GM12878 (cell line): ENCODE measurements at regions not wholly inside any gene's neighbourhood (a gene's known extent, or its start where the extent isn't known, plus 50 kb on each side); places are given as distances from the start of the nearest gene placed in this dataset.

Experiments used
- ATAC-seq: fragments of 200-7000 bp; cut with Tn5 transposase; 3 replicates; pipeline ENCODE4 v1.9.1; 2020; ENCODE audit warnings: mild to moderate bottlenecking, moderate library complexity
- BruUV-seq: library from RNA; stranded (reverse); fragments of 400-500 nt; replicated peaks from 2 replicates; lab custom pipeline; 2021; lab: Mats Ljungman, UMichigan
- CTCF ChIA-PET: fragments of 300-600 bp; sonication (Branson Sonifier 250); formaldehyde crosslinking; extraction: SDS; loops from one replicate; lab custom pipeline; 2021; ENCODE audit warnings: inconsistent platforms; lab: Yijun Ruan, JAX
- POLR2A ChIA-PET: fragments of 350-600 bp; formaldehyde crosslinking; extraction: SDS; loops from one replicate; lab custom pipeline; 2021; ENCODE audit warnings: inconsistent platforms; lab: Charles Lee
- RAD21 ChIA-PET: fragments of 300-600 bp; sonication (Branson Sonifier 250); formaldehyde crosslinking; loops from one replicate; lab custom pipeline; 2023; ENCODE audit warnings: antibody characterized with exemption; ENCODE audit not compliant: unreplicated experiment; lab: Charles Lee
- SMC1A ChIA-PET: fragments of 300-600 bp; sonication (Branson Sonifier 250); formaldehyde crosslinking; loops from one replicate; lab custom pipeline; 2023; ENCODE audit not compliant: unreplicated experiment, uncharacterized antibody; lab: Charles Lee
- DNase-seq: peaks from one replicate; pipeline ENCODE4 v3.0.0-alpha.2; 2011; ENCODE audit warnings: low read depth, low spot score
- FAIRE-seq: peaks from 3 replicates; lab custom pipeline; 2011; peaks lifted over from hg19 to GRCh38; lab: Jason Lieb, UNC
- H2AFZ ChIP-seq: 2 replicates; pipeline ENCODE4 v1.6.0; 2011; ENCODE audit warnings: low read depth, low read length, control low read depth; ENCODE audit not compliant: control insufficient read depth
- H3K27ac ChIP-seq: 2 replicates; pipeline ENCODE4 v1.5.1; 2011; ENCODE audit warnings: control low read depth; ENCODE audit not compliant: control insufficient read depth, insufficient read depth
- H3K27me3 ChIP-seq, 2 experiments: replicated peaks in 1 of 2; 2 replicates each; pipeline versions ENCODE4 v1.6.0 to v1.6.1; 2011; ENCODE audit warnings: low read length in 1 of 2; ENCODE audit not compliant: control insufficient read depth in 2 of 2, insufficient read depth in 2 of 2
- H3K36me3 ChIP-seq, 2 experiments: 2 replicates each; pipeline ENCODE4 v1.5.1; 2011; ENCODE audit warnings: low read length in 1 of 2; ENCODE audit not compliant: control insufficient read depth in 2 of 2, insufficient read depth in 2 of 2
- H3K4me1 ChIP-seq: 2 replicates; pipeline ENCODE4 v1.6.1; 2011; ENCODE audit warnings: mild to moderate bottlenecking, low read length, moderate library complexity, mixed read lengths; ENCODE audit not compliant: control insufficient read depth, insufficient read depth
- H3K4me2 ChIP-seq: 2 replicates; pipeline ENCODE4 v1.6.0; 2011; ENCODE audit warnings: control low read depth; ENCODE audit not compliant: control insufficient read depth, insufficient read depth
- H3K4me3 ChIP-seq: fragments of 200-600 bp; sonication (generic); 2 replicates; pipeline ENCODE4 v1.5.1; 2016
- H3K79me2 ChIP-seq: 2 replicates; pipeline ENCODE4 v1.6.0; 2011; ENCODE audit warnings: low read length; ENCODE audit not compliant: control insufficient read depth, insufficient read depth
- H3K9ac ChIP-seq: 2 replicates; pipeline ENCODE4 v1.8.0; 2011; ENCODE audit warnings: low read length, control low read depth, mixed read lengths; ENCODE audit not compliant: control insufficient read depth, insufficient read depth
- H3K9me3 ChIP-seq: replicated peaks from 3 replicates; pipeline ENCODE4 v1.5.1; 2011; ENCODE audit warnings: mild to moderate bottlenecking, low read length; ENCODE audit not compliant: control insufficient read depth, insufficient read depth
- H4K20me1 ChIP-seq: 2 replicates; pipeline ENCODE4 v1.6.0; 2011; ENCODE audit not compliant: control insufficient read depth, insufficient read depth
- ATF7 ChIP-seq: fragments of 450-650 bp; IDR thresholded peaks from 2 replicates; pipeline ENCODE4 v1.6.1; 2016; ENCODE audit warnings: low read depth, mild to moderate bottlenecking
- CREB1 ChIP-seq: IDR thresholded peaks from 2 replicates; pipeline ENCODE4 v1.6.1; 2012; ENCODE audit warnings: low read depth, mild to moderate bottlenecking, inconsistent platforms
- EED ChIP-seq: sonication (generic); IDR thresholded peaks from 2 replicates; pipeline ENCODE4 v1.6.1; 2016; ENCODE audit warnings: antibody characterized with exemption, low read depth
- EGR1 ChIP-seq, 2 experiments: IDR thresholded peaks; 1 replicate in 1 of 2; 2 replicates in 1 of 2; pipeline ENCODE4 v1.6.1; 2011 to 2012; ENCODE audit warnings: low read depth in 2 of 2, low read length in 2 of 2, borderline replicate concordance in 1 of 2, mild to moderate bottlenecking in 1 of 2, moderate library complexity in 1 of 2
- EZH2 ChIP-seq: IDR thresholded peaks from 2 replicates; pipeline ENCODE4 v1.6.1; 2012; ENCODE audit warnings: low read depth, mild to moderate bottlenecking, control low read depth, inconsistent platforms, low read length, borderline replicate concordance; ENCODE audit not compliant: control insufficient read depth
- FOS ChIP-seq: IDR thresholded peaks from 3 replicates; pipeline ENCODE4 v1.6.1; 2011; ENCODE audit warnings: borderline replicate concordance; ENCODE audit not compliant: insufficient read length; ENCODE audit errors: extremely low read depth
- GABPA ChIP-seq: IDR thresholded peaks from 2 replicates; pipeline ENCODE4 v1.6.1; 2014; ENCODE audit warnings: antibody characterized with exemption, low read depth, mild to moderate bottlenecking, inconsistent platforms
- KAT2A ChIP-seq: conservative IDR thresholded peaks from 2 replicates; pipeline ENCODE4 v1.6.1; 2011; ENCODE audit warnings: low read depth, low read length; ENCODE audit not compliant: control insufficient read depth
- NRF1 ChIP-seq: conservative IDR thresholded peaks from 2 replicates; pipeline ENCODE4 v1.6.1; 2011; ENCODE audit warnings: mild to moderate bottlenecking, low read depth, low read length, improper control_type of control experiment
- PAX8 ChIP-seq: fragments of 450-650 bp; IDR thresholded peaks from 2 replicates; pipeline ENCODE4 v1.6.1; 2017; ENCODE audit warnings: mild to moderate bottlenecking, moderate library complexity
- POLR2AphosphoS5 ChIP-seq: IDR thresholded peaks from 2 replicates; pipeline ENCODE4 v1.6.1; 2011; ENCODE audit warnings: mild to moderate bottlenecking, low read length, inconsistent platforms
- RCOR1 ChIP-seq: conservative IDR thresholded peaks from 2 replicates; pipeline ENCODE4 v1.6.1; 2012; ENCODE audit warnings: low read depth, low read length, improper control_type of control experiment
- RELB ChIP-seq: fragments of 450-650 bp; IDR thresholded peaks from 2 replicates; pipeline ENCODE4 v1.6.1; 2017; ENCODE audit warnings: low read depth, mild to moderate bottlenecking, moderate library complexity
- SMC3 ChIP-seq: IDR thresholded peaks from 2 replicates; pipeline ENCODE4 v1.6.1; 2011; ENCODE audit warnings: low read length, improper control_type of control experiment, borderline replicate concordance
- WGBS: methylation state at CpG from one replicate; pipeline ENCODE4 v1.1.6; 2016; ENCODE audit warnings: low lambda C conversion rate; ENCODE audit not compliant: insufficient replicate concordance, insufficient coverage; ENCODE audit errors: missing lambda C conversion rate; 5-methylcytosine and 5-hydroxymethylcytosine counted together
- in situ Hi-C: fragments of 300-500 bp; cut with MboI; formaldehyde crosslinking; loops from 9 replicates; pipeline ENCODE4 v1.14.3; 2018; ENCODE audit warnings: mixed read lengths
- intact Hi-C: fragments of 100-400 bp; cut with micrococcal nuclease; formaldehyde crosslinking; loops from one replicate; pipeline ENCODE4 v1.14.2; 2022; ENCODE audit not compliant: unreplicated experiment
- TF ChIP-seq, protein P1 (sequence below): fragments of 450-650 bp; IDR thresholded peaks from 2 replicates; pipeline ENCODE4 v1.6.1; 2017; ENCODE audit warnings: mild to moderate bottlenecking, moderate library complexity
- TF ChIP-seq, protein P2 (sequence below): fragments of 450-650 bp; IDR thresholded peaks from 2 replicates; pipeline ENCODE4 v1.6.1; 2017; ENCODE audit warnings: mild to moderate bottlenecking

DNA sequence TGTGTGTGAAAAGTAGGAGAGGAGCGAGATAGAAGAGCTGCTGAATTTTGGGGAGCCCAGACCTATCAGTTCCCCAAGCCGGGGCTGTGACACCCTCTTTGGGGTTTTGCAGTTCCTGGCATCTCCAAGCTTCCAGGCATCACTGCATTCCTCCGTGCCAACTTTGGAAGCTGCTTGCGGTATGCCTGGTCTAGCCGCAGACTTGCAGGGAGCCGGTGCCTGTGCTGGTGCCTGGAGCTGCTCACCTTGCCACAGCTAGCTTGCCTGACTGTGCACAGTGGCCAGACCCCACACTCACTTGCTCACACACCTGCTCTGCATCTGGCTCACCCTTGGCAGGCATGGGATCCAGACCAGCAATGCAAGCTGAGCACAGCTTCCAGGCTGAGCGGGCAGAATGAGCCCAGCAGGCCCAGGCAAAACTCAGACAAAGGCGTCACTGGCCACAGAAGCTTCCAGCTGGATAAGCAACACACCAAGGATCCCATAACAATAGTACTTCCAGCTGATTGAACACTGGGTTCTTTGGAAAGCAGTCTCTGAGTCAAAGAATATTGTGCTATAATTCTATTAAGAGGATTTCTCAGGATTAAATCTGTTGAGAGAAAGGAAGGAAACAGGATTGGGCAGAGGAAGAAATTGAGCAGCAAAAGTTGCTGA lies 390.9 kb downstream of the TEX13C start:
- Histone ChIP-seq H3K36me3 (no peaks in the 10 kb centered on the region), H3K27me3 (no peaks in the 10 kb centered on the region), H4K20me1 (no peaks in the 10 kb centered on the region), H3K4me2 (no peak overlapping the region), H3K27ac (no peak overlapping the region), H3K9ac (no peak overlapping the region), H3K9me3 (no peaks in the 10 kb centered on the region), H2AFZ (no peak overlapping the region), H3K4me3 (no peak overlapping the region), H3K4me1 (no peaks in the 10 kb centered on the region), H3K79me2 (no peaks in the 10 kb centered on the region)
- ChIA-PET CTCF (no interaction called here), SMC1A (no interaction called here), RAD21 (no interaction called here), POLR2A (no interaction called here)
- DNase-seq = no peak
- BruUV-seq = no TSS peak
- ATAC-seq = no peak
- intact Hi-C loops = no loop called here
- in situ Hi-C loops = no loop called here
- WGBS = 24% methylated on average over 8 of the region's 8 CpGs
- no peak for FAIRE-seq
- TF ChIP-seq EGR1 (IDR thresholded peaks at IDR 0.05; ENCODE audit: borderline replicate concordance in 1 of 2, low read depth in 2 of 2, low read length in 2 of 2) = no peak
- no peak for TF ChIP-seq NRF1
- TF ChIP-seq RCOR1 = no peak
- TF ChIP-seq EZH2 = no peak
- TF ChIP-seq, protein P1, sequence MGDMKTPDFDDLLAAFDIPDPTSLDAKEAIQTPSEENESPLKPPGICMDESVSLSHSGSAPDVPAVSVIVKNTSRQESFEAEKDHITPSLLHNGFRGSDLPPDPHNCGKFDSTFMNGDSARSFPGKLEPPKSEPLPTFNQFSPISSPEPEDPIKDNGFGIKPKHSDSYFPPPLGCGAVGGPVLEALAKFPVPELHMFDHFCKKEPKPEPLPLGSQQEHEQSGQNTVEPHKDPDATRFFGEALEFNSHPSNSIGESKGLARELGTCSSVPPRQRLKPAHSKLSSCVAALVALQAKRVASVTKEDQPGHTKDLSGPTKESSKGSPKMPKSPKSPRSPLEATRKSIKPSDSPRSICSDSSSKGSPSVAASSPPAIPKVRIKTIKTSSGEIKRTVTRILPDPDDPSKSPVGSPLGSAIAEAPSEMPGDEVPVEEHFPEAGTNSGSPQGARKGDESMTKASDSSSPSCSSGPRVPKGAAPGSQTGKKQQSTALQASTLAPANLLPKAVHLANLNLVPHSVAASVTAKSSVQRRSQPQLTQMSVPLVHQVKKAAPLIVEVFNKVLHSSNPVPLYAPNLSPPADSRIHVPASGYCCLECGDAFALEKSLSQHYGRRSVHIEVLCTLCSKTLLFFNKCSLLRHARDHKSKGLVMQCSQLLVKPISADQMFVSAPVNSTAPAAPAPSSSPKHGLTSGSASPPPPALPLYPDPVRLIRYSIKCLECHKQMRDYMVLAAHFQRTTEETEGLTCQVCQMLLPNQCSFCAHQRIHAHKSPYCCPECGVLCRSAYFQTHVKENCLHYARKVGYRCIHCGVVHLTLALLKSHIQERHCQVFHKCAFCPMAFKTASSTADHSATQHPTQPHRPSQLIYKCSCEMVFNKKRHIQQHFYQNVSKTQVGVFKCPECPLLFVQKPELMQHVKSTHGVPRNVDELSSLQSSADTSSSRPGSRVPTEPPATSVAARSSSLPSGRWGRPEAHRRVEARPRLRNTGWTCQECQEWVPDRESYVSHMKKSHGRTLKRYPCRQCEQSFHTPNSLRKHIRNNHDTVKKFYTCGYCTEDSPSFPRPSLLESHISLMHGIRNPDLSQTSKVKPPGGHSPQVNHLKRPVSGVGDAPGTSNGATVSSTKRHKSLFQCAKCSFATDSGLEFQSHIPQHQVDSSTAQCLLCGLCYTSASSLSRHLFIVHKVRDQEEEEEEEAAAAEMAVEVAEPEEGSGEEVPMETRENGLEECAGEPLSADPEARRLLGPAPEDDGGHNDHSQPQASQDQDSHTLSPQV = no peak
- TF ChIP-seq KAT2A = no peak
- TF ChIP-seq CREB1 = no peak
- no peak for TF ChIP-seq RELB
- TF ChIP-seq, protein P2, sequence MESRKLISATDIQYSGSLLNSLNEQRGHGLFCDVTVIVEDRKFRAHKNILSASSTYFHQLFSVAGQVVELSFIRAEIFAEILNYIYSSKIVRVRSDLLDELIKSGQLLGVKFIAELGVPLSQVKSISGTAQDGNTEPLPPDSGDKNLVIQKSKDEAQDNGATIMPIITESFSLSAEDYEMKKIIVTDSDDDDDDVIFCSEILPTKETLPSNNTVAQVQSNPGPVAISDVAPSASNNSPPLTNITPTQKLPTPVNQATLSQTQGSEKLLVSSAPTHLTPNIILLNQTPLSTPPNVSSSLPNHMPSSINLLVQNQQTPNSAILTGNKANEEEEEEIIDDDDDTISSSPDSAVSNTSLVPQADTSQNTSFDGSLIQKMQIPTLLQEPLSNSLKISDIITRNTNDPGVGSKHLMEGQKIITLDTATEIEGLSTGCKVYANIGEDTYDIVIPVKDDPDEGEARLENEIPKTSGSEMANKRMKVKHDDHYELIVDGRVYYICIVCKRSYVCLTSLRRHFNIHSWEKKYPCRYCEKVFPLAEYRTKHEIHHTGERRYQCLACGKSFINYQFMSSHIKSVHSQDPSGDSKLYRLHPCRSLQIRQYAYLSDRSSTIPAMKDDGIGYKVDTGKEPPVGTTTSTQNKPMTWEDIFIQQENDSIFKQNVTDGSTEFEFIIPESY = no peak
- TF ChIP-seq POLR2AphosphoS5 = no peak
- TF ChIP-seq ATF7 = no peak
- TF ChIP-seq PAX8 = no peak
- TF ChIP-seq EED = no peak
- TF ChIP-seq SMC3 = no peak
- no peak for TF ChIP-seq FOS
- no peak for TF ChIP-seq GABPA
